ENCODE measurements at regions not wholly inside any gene's neighbourhood (a gene's known extent, or its start where the extent isn't known, plus 50 kb on each side); places are given as distances from the start of the nearest gene placed in this dataset.

GRCh38 chr14:97390096-97390724, 593.0 kb downstream of the VRK1 start:
- no peak overlapping the region for H2BK5ac ChIP-seq (ENCODE audit: low read depth, low read length, poor library complexity)
- H3K4ac ChIP-seq (ENCODE audit: low read depth, low read length), result no peak overlapping the region
- no peaks in the 10 kb centered on the region for H3K36me3 ChIP-seq (ENCODE audit: control insufficient read depth in 1 of 2, insufficient read depth in 2 of 2, low read length in 2 of 2)
- H3K9ac ChIP-seq (ENCODE audit: low read length), result no peak overlapping the region
- H4K91ac ChIP-seq (ENCODE audit: low read depth, low read length), result no peak overlapping the region
- no peak overlapping the region for H3K4me3 ChIP-seq (ENCODE audit: low read depth, low read length)
- no CpG with 5 or more reads among the region's 4 CpGs for WGBS (ENCODE audit: extremely low coverage, insufficient coverage, insufficient read length)
- no peak overlapping the region for H2BK120ac ChIP-seq (ENCODE audit: insufficient read depth, low read length, poor library complexity)
- no peaks in the 10 kb centered on the region for H3K27me3 ChIP-seq (ENCODE audit: insufficient read depth, low read length)
- H4K12ac ChIP-seq (ENCODE audit: low read depth, low read length), result no peak overlapping the region
- no peak overlapping the region for H3K4me2 ChIP-seq (ENCODE audit: low read length)
- H3K27ac ChIP-seq (ENCODE audit: low read depth, low read length), result no peak overlapping the region
- H3K79me2 ChIP-seq (ENCODE audit: control insufficient read depth, insufficient read depth, low read length, poor library complexity), result no peaks in the 10 kb centered on the region
- H4K8ac ChIP-seq (ENCODE audit: low read depth, low read length), result no peak overlapping the region
- no peaks in the 10 kb centered on the region for H3K4me1 ChIP-seq (ENCODE audit: control insufficient read depth in 1 of 2, insufficient read depth in 2 of 2, low read length in 2 of 2)
- no peak overlapping the region for H3K23ac ChIP-seq (ENCODE audit: low read length)
- no peak overlapping the region for H2BK12ac ChIP-seq (ENCODE audit: low read length)
- H2AFZ ChIP-seq (ENCODE audit: insufficient read depth, low read length, poor library complexity), result no peak overlapping the region
- H3K9me3 ChIP-seq (ENCODE audit: insufficient read depth, low read depth, low read length), result no peaks in the 10 kb centered on the region
- H2AK5ac ChIP-seq (ENCODE audit: low read length), result no peak overlapping the region
- no peak overlapping the region for H3K14ac ChIP-seq (ENCODE audit: low read length)
- H3K79me1 ChIP-seq (ENCODE audit: low read length), result no peaks in the 10 kb centered on the region
- DNase-seq, result no peak
- H3K18ac ChIP-seq (ENCODE audit: low read length), result no peak overlapping the region

- H2AK5ac ChIP-seq (ENCODE audit: low read length), result no peak overlapping the region
- H2BK12ac ChIP-seq (ENCODE audit: low read length), result no peak overlapping the region
- no peak overlapping the region for H3K9ac ChIP-seq (ENCODE audit: low read length)
- H2BK120ac ChIP-seq (ENCODE audit: insufficient read depth, low read length, poor library complexity), result no peak overlapping the region
- no peak overlapping the region for H3K4ac ChIP-seq (ENCODE audit: low read depth, low read length)
- H3K27ac ChIP-seq (ENCODE audit: low read depth, low read length), result no peak overlapping the region
- H3K4me1 ChIP-seq (ENCODE audit: control insufficient read depth in 1 of 2, insufficient read depth in 2 of 2, low read length in 2 of 2), result no peaks in the 10 kb centered on the region
- no peaks in the 10 kb centered on the region for H3K27me3 ChIP-seq (ENCODE audit: insufficient read depth, low read length)
- H2BK5ac ChIP-seq (ENCODE audit: low read depth, low read length, poor library complexity), result no peak overlapping the region
- DNase-seq, result no peak
- WGBS (ENCODE audit: extremely low coverage, insufficient coverage, insufficient read length), result no CpG with 5 or more reads among the region's 6 CpGs
- H4K12ac ChIP-seq (ENCODE audit: low read depth, low read length), result no peak overlapping the region
- no peak overlapping the region for H2AFZ ChIP-seq (ENCODE audit: insufficient read depth, low read length, poor library complexity)
- no peak overlapping the region for H3K4me3 ChIP-seq (ENCODE audit: low read depth, low read length)
- H3K14ac ChIP-seq (ENCODE audit: low read length), result no peak overlapping the region
- no peaks in the 10 kb centered on the region for H3K79me2 ChIP-seq (ENCODE audit: control insufficient read depth, insufficient read depth, low read length, poor library complexity)
- H4K8ac ChIP-seq (ENCODE audit: low read depth, low read length), result no peak overlapping the region
- H3K9me3 ChIP-seq (ENCODE audit: insufficient read depth, low read depth, low read length), result no peaks in the 10 kb centered on the region
- H3K23ac ChIP-seq (ENCODE audit: low read length), result no peak overlapping the region
- H3K18ac ChIP-seq (ENCODE audit: low read length), result no peak overlapping the region
- H3K79me1 ChIP-seq (ENCODE audit: low read length), result no peaks in the 10 kb centered on the region
- H3K4me2 ChIP-seq (ENCODE audit: low read length), result no peak overlapping the region
- H3K36me3 ChIP-seq (ENCODE audit: control insufficient read depth in 1 of 2, insufficient read depth in 2 of 2, low read length in 2 of 2), result no peaks in the 10 kb centered on the region
- no peak overlapping the region for H4K91ac ChIP-seq (ENCODE audit: low read depth, low read length)
Measured at GRCh38 chr14:97393244-97393643, 596.1 kb downstream of the VRK1 start.

- Histone ChIP-seq H3K9me3 (ENCODE audit: insufficient read depth, low read depth, low read length) (no peaks in the 10 kb centered on the region), H4K8ac (ENCODE audit: low read depth, low read length) (no peak overlapping the region), H2AFZ (ENCODE audit: insufficient read depth, low read length, poor library complexity) (no peak overlapping the region), H3K14ac (ENCODE audit: low read length) (no peak overlapping the region), H4K91ac (ENCODE audit: low read depth, low read length) (no peak overlapping the region), H2BK120ac (ENCODE audit: insufficient read depth, low read length, poor library complexity) (no peak overlapping the region), H3K9ac (ENCODE audit: low read length) (no peak overlapping the region), H3K79me1 (ENCODE audit: low read length) (no peaks in the 10 kb centered on the region), H3K4me2 (ENCODE audit: low read length) (no peak overlapping the region), H3K4ac (ENCODE audit: low read depth, low read length) (no peak overlapping the region), H2BK5ac (ENCODE audit: low read depth, low read length, poor library complexity) (no peak overlapping the region), H3K18ac (ENCODE audit: low read length) (no peak overlapping the region), H3K36me3 (ENCODE audit: control insufficient read depth in 1 of 2, insufficient read depth in 2 of 2, low read length in 2 of 2) (no peaks in the 10 kb centered on the region), H3K4me1 (ENCODE audit: control insufficient read depth in 1 of 2, insufficient read depth in 2 of 2, low read length in 2 of 2) (no peaks in the 10 kb centered on the region), H4K12ac (ENCODE audit: low read depth, low read length) (no peak overlapping the region), H3K27ac (ENCODE audit: low read depth, low read length) (no peak overlapping the region), H2BK12ac (ENCODE audit: low read length) (no peak overlapping the region), H3K27me3 (ENCODE audit: insufficient read depth, low read length) (no peaks in the 10 kb centered on the region), H2AK5ac (ENCODE audit: low read length) (no peak overlapping the region), H3K4me3 (ENCODE audit: low read depth, low read length) (no peak overlapping the region), H3K23ac (ENCODE audit: low read length) (no peak overlapping the region), H3K79me2 (ENCODE audit: control insufficient read depth, insufficient read depth, low read length, poor library complexity) (no peaks in the 10 kb centered on the region)
- no CpG with 5 or more reads among the region's 4 CpGs for WGBS (ENCODE audit: extremely low coverage, insufficient coverage, insufficient read length)
- DNase-seq, result no peak
Measured at GRCh38 chr14:97395068-97395467, 597.9 kb downstream of the VRK1 start.

GRCh38 chr14:97401714-97402113, 604.5 kb downstream of the VRK1 start:
- Histone ChIP-seq H4K12ac (ENCODE audit: low read depth, low read length) (no peak overlapping the region), H3K4ac (ENCODE audit: low read depth, low read length) (no peak overlapping the region), H3K14ac (ENCODE audit: low read length) (no peak overlapping the region), H3K23ac (ENCODE audit: low read length) (no peak overlapping the region), H3K27me3 (ENCODE audit: insufficient read depth, low read length) (no peaks in the 10 kb centered on the region), H3K79me2 (ENCODE audit: control insufficient read depth, insufficient read depth, low read length, poor library complexity) (no peaks in the 10 kb centered on the region), H2AK5ac (ENCODE audit: low read length) (no peak overlapping the region), H2BK5ac (ENCODE audit: low read depth, low read length, poor library complexity) (no peak overlapping the region), H2BK120ac (ENCODE audit: insufficient read depth, low read length, poor library complexity) (no peak overlapping the region), H3K4me2 (ENCODE audit: low read length) (no peak overlapping the region), H3K4me3 (ENCODE audit: low read depth, low read length) (no peak overlapping the region), H2BK12ac (ENCODE audit: low read length) (no peak overlapping the region), H3K79me1 (ENCODE audit: low read length) (no peaks in the 10 kb centered on the region), H3K9me3 (ENCODE audit: insufficient read depth, low read depth, low read length) (no peaks in the 10 kb centered on the region), H4K8ac (ENCODE audit: low read depth, low read length) (no peak overlapping the region), H3K4me1 (ENCODE audit: control insufficient read depth in 1 of 2, insufficient read depth in 2 of 2, low read length in 2 of 2) (no peaks in the 10 kb centered on the region), H3K27ac (ENCODE audit: low read depth, low read length) (no peak overlapping the region), H3K9ac (ENCODE audit: low read length) (no peak overlapping the region), H3K18ac (ENCODE audit: low read length) (no peak overlapping the region), H4K91ac (ENCODE audit: low read depth, low read length) (no peak overlapping the region), H3K36me3 (ENCODE audit: control insufficient read depth in 1 of 2, insufficient read depth in 2 of 2, low read length in 2 of 2) (no peaks in the 10 kb centered on the region), H2AFZ (ENCODE audit: insufficient read depth, low read length, poor library complexity) (no peak overlapping the region)
- no CpG with 5 or more reads among the region's 7 CpGs for WGBS (ENCODE audit: extremely low coverage, insufficient coverage, insufficient read length)
- no peak for DNase-seq
